CD14-positive monocyte (primary cell): ENCODE measurements at regions not wholly inside any gene's neighbourhood (a gene's known extent, or its start where the extent isn't known, plus 50 kb on each side); places are given as distances from the start of the nearest gene placed in this dataset.

ENCODE experiments used
- DNase-seq, 3 donors: peaks; one replicate each; pipeline ENCODE4 v3.0.0-alpha.2; 2011 to 2022
- H2AFZ ChIP-seq: 2 replicates; pipeline ENCODE4 v1.6.0; 2012; ENCODE audit warnings: mild to moderate bottlenecking, low read depth, low read length, inconsistent platforms; ENCODE audit not compliant: insufficient read depth, poor library complexity, severe bottlenecking
- H3K27ac ChIP-seq, 2 donors: 1 replicate in 1 of 2; 2 replicates in 1 of 2; pipeline ENCODE4 v1.5.1; 2012 to 2013; ENCODE audit warnings: low read length in 2 of 2, control low read depth in 1 of 2, inconsistent platforms in 1 of 2, low read depth in 1 of 2, mild to moderate bottlenecking in 1 of 2
- H3K27me3 ChIP-seq, 2 donors: one replicate each; pipeline versions ENCODE4 v1.6.0 to v1.6.1; 2011 to 2013; ENCODE audit warnings: low read length in 2 of 2; ENCODE audit not compliant: control insufficient read depth in 2 of 2, insufficient read depth in 2 of 2
- H3K36me3 ChIP-seq, 2 donors: replicated peaks in 1 of 2; 1 replicate in 1 of 2; 2 replicates in 1 of 2; pipeline versions ENCODE4 v1.5.1 to v1.6.1; 2012 to 2013; ENCODE audit warnings: low read length in 2 of 2, control low read depth in 1 of 2, inconsistent platforms in 1 of 2, mild to moderate bottlenecking in 1 of 2; ENCODE audit not compliant: insufficient read depth in 2 of 2, control insufficient read depth in 1 of 2
- H3K4me1 ChIP-seq, 2 donors: 1 replicate in 1 of 2; 2 replicates in 1 of 2; pipeline versions ENCODE4 v1.5.1 to v1.6.1; 2012 to 2013; ENCODE audit warnings: low read length in 2 of 2, control low read depth in 1 of 2, inconsistent platforms in 1 of 2, mild to moderate bottlenecking in 1 of 2, moderate library complexity in 1 of 2; ENCODE audit not compliant: insufficient read depth in 2 of 2, control insufficient read depth in 1 of 2
- H3K4me2 ChIP-seq: replicated peaks from 2 replicates; pipeline ENCODE3; 2012; ENCODE audit warnings: low read length, moderate library complexity, mild to moderate bottlenecking; ENCODE audit not compliant: poor library complexity, severe bottlenecking; ENCODE audit errors: extremely low read depth
- H3K4me3 ChIP-seq, 3 experiments: fragments of 200-600 bp in 1 of 3; sonication (generic) in 1 of 3; replicated peaks in 1 of 3; 1 replicate in 2 of 3; 2 replicates in 1 of 3; pipeline ENCODE4 v1.5.1; 2011 to 2013; ENCODE audit warnings: low read length in 3 of 3, mild to moderate bottlenecking in 3 of 3, control low read depth in 2 of 3, low read depth in 2 of 3, inconsistent platforms in 1 of 3, moderate library complexity in 1 of 3
- H3K79me2 ChIP-seq: 2 replicates; pipeline ENCODE4 v1.6.0; 2012; ENCODE audit warnings: mild to moderate bottlenecking, control low read depth, inconsistent platforms, low read length, moderate library complexity; ENCODE audit not compliant: insufficient read depth
- H3K9ac ChIP-seq: 2 replicates; pipeline ENCODE4 v1.6.0; 2017; ENCODE audit warnings: low read length, mild to moderate bottlenecking; ENCODE audit not compliant: insufficient read depth, poor library complexity, severe bottlenecking
- H3K9me3 ChIP-seq, 2 donors: replicated peaks in 1 of 2; 1 replicate in 1 of 2; 2 replicates in 1 of 2; pipeline versions ENCODE4 v1.5.1 to v1.6.1; 2012 to 2013; ENCODE audit warnings: low read length in 2 of 2, control low read depth in 1 of 2; ENCODE audit not compliant: control insufficient read depth in 1 of 2, insufficient read depth in 1 of 2
- H4K20me1 ChIP-seq: 2 replicates; pipeline ENCODE4 v1.6.0; 2012; ENCODE audit warnings: mild to moderate bottlenecking, low read length, control low read depth, moderate library complexity; ENCODE audit not compliant: insufficient read depth
- H3K27ac Mint-ChIP-seq, 7 donors: one replicate each; pipeline ENCODE4 v1.8.0; 2020; ENCODE audit warnings: mild to moderate bottlenecking in 7 of 7, mixed read lengths in 7 of 7, moderate library complexity in 6 of 7, inconsistent platforms in 2 of 7
- H3K27me3 Mint-ChIP-seq, 3 donors: one replicate each; pipeline ENCODE4 v1.8.0; 2021 to 2022; ENCODE audit warnings: low read depth in 3 of 3, mild to moderate bottlenecking in 3 of 3, mixed read lengths in 3 of 3, moderate library complexity in 3 of 3, inconsistent platforms in 1 of 3
- H3K36me3 Mint-ChIP-seq, 2 donors: one replicate each; pipeline ENCODE4 v1.8.0; 2020; ENCODE audit warnings: mixed read lengths in 2 of 2, inconsistent platforms in 1 of 2, mild to moderate bottlenecking in 1 of 2
- H3K4me1 Mint-ChIP-seq: one replicate; pipeline ENCODE4 v1.8.0; 2020; ENCODE audit warnings: mild to moderate bottlenecking, mixed read lengths
- H3K4me3 Mint-ChIP-seq, 2 donors: one replicate each; pipeline ENCODE4 v1.8.0; 2020; ENCODE audit warnings: mild to moderate bottlenecking in 2 of 2, mixed read lengths in 2 of 2, moderate library complexity in 1 of 2
- H3K9me3 Mint-ChIP-seq, 7 donors: one replicate each; pipeline ENCODE4 v1.8.0; 2020 to 2022; ENCODE audit warnings: mixed read lengths in 7 of 7, mild to moderate bottlenecking in 6 of 7, moderate library complexity in 6 of 7, inconsistent platforms in 2 of 7
- WGBS: methylation state at CpG from one replicate; pipeline ENCODE4 v1.1.5; 2013; ENCODE audit warnings: missing lambda C conversion rate; ENCODE audit not compliant: insufficient coverage; 5-methylcytosine and 5-hydroxymethylcytosine counted together
- intact Hi-C, 2 donors: fragments of 100-400 bp; cut with micrococcal nuclease; formaldehyde crosslinking; loops; one replicate each; pipeline versions ENCODE4 v1.15.0 to v1.15.1; 2023
- TF ChIP-seq, protein P1 (sequence below): fragments of 200-600 bp; IDR thresholded peaks from one replicate; pipeline ENCODE4 v1.8.0; 2022; ENCODE audit warnings: antibody characterized with exemption, mild to moderate bottlenecking

- H3K27me3 Mint-ChIP-seq: no peaks in the 10 kb centered on the region
- no peak overlapping the region for H3K27ac Mint-ChIP-seq
- DNase-seq: no peak
- H3K4me3 Mint-ChIP-seq: no peak overlapping the region
- Histone ChIP-seq H3K4me3 (no peak overlapping the region), H3K9me3 (no peaks in the 10 kb centered on the region), H2AFZ (no peak overlapping the region), H3K79me2 (no peaks in the 10 kb centered on the region), H3K9ac (no peak overlapping the region), H4K20me1 (no peaks in the 10 kb centered on the region), H3K4me1 (no peaks in the 10 kb centered on the region), H3K27ac (no peak overlapping the region), H3K27me3 (no peaks in the 10 kb centered on the region), H3K4me2 (no peak overlapping the region), H3K36me3 (no peaks in the 10 kb centered on the region)
- H3K36me3 Mint-ChIP-seq: no peaks in the 10 kb centered on the region
- peaks cover 0 to 3% (median 0%) of the 10 kb centered on the region in 7 donors for H3K9me3 Mint-ChIP-seq
- no peaks in the 10 kb centered on the region for H3K4me1 Mint-ChIP-seq
- intact Hi-C loops: no loop called here
- TF ChIP-seq, protein P1, sequence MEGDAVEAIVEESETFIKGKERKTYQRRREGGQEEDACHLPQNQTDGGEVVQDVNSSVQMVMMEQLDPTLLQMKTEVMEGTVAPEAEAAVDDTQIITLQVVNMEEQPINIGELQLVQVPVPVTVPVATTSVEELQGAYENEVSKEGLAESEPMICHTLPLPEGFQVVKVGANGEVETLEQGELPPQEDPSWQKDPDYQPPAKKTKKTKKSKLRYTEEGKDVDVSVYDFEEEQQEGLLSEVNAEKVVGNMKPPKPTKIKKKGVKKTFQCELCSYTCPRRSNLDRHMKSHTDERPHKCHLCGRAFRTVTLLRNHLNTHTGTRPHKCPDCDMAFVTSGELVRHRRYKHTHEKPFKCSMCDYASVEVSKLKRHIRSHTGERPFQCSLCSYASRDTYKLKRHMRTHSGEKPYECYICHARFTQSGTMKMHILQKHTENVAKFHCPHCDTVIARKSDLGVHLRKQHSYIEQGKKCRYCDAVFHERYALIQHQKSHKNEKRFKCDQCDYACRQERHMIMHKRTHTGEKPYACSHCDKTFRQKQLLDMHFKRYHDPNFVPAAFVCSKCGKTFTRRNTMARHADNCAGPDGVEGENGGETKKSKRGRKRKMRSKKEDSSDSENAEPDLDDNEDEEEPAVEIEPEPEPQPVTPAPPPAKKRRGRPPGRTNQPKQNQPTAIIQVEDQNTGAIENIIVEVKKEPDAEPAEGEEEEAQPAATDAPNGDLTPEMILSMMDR: no peak
Observed at GRCh38 chr11:92739041-92739440, 230.4 kb upstream of the MTNR1B start.

DNA sequence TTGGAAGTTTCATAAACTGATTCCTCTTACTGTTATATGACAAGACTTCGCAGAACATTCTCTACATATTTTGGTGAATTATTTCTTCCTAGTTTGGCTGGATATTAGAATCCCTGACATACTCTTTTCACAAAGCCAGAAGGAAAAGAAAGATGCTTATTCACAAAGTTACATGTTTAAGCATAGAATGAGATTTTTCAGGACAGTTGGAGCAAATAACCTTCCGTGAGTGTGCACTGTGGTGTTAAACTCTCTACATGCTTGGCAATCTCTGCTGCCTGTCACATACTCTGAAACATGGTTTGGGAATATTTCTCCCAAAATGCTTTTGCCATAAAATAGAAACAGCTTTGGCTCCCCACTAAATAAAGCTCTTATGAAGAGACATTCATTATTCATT is 230.0 kb upstream of the MTNR1B start:
- Histone ChIP-seq H3K9ac (no peak overlapping the region), H3K36me3 (no peaks in the 10 kb centered on the region), H3K4me2 (no peak overlapping the region), H3K27me3 (no peaks in the 10 kb centered on the region), H4K20me1 (no peaks in the 10 kb centered on the region), H3K4me1 (no peaks in the 10 kb centered on the region), H3K4me3 (no peak overlapping the region), H3K9me3 (no peaks in the 10 kb centered on the region), H2AFZ (no peak overlapping the region), H3K27ac (no peak overlapping the region), H3K79me2 (no peaks in the 10 kb centered on the region)
- Mint-ChIP-seq H3K27me3 (no peaks in the 10 kb centered on the region), H3K4me1 (no peaks in the 10 kb centered on the region), H3K4me3 (no peak overlapping the region), H3K9me3 (peaks cover 0 to 3% (median 0%) of the 10 kb centered on the region in 7 donors), H3K36me3 (no peaks in the 10 kb centered on the region), H3K27ac (no peak overlapping the region)
- 100% methylated on average over 1 of the region's 2 CpGs for WGBS
- TF ChIP-seq, protein P1: no peak
- intact Hi-C loops: no loop called here
- DNase-seq: no peak
